ENCODE measurements at regions not wholly inside any gene's neighbourhood (a gene's known extent, or its start where the extent isn't known, plus 50 kb on each side); places are given as distances from the start of the nearest gene placed in this dataset.

- no peak for DNase-seq (ENCODE audit: low read depth in 2 of 2)
Measured at GRCh38 chr5:56487528-56488115, 254.5 kb upstream of the ANKRD55 start.

GRCh38 chr5:56482363-56482762 lies 249.2 kb upstream of the ANKRD55 start:
- DNase-seq (ENCODE audit: low read depth in 2 of 2) = no peak

- DNase-seq (ENCODE audit: low read depth in 2 of 2) = no peak
Measured at GRCh38 chr5:56481428-56482357, 248.6 kb upstream of the ANKRD55 start.

GRCh38 chr5:56480705-56481427 lies 247.7 kb upstream of the ANKRD55 start:
- DNase-seq (ENCODE audit: low read depth in 2 of 2) = no peak

GRCh38 chr5:56480078-56480704 lies 247.1 kb upstream of the ANKRD55 start:
- no peak for DNase-seq (ENCODE audit: low read depth in 2 of 2)

- no peak for DNase-seq (ENCODE audit: low read depth in 2 of 2)
Measured at GRCh38 chr5:56479696-56480077, 246.6 kb upstream of the ANKRD55 start.

- no peak for DNase-seq (ENCODE audit: low read depth in 2 of 2)
Measured at GRCh38 chr5:56479126-56479525, 246.0 kb upstream of the ANKRD55 start.

- DNase-seq (ENCODE audit: low read depth in 2 of 2) = no peak
Measured at GRCh38 chr5:56478062-56478461, 244.9 kb upstream of the ANKRD55 start.

- DNase-seq (ENCODE audit: low read depth in 2 of 2) = no peak
Measured at GRCh38 chr5:56476487-56476856, 243.3 kb upstream of the ANKRD55 start.

GRCh38 chr5:56475689-56476486 lies 242.8 kb upstream of the ANKRD55 start:
- no peak for DNase-seq (ENCODE audit: low read depth in 2 of 2)

GRCh38 chr5:56471707-56472106 lies 238.6 kb upstream of the ANKRD55 start:
- DNase-seq (ENCODE audit: low read depth in 2 of 2) = no peak

GRCh38 chr5:56470007-56470406 lies 236.9 kb upstream of the ANKRD55 start:
- DNase-seq (ENCODE audit: low read depth in 2 of 2) = no peak

GRCh38 chr5:56468277-56468676 lies 235.1 kb upstream of the ANKRD55 start:
- DNase-seq (ENCODE audit: low read depth in 2 of 2) = no peak

GRCh38 chr5:56467176-56467717 lies 234.1 kb upstream of the ANKRD55 start:
- DNase-seq (ENCODE audit: low read depth in 2 of 2) = no peak

GRCh38 chr5:56466136-56466816 lies 233.1 kb upstream of the ANKRD55 start:
- DNase-seq (ENCODE audit: low read depth in 2 of 2) = no peak

- DNase-seq (ENCODE audit: low read depth in 2 of 2) = no peak
Measured at GRCh38 chr5:56465769-56466135, 232.6 kb upstream of the ANKRD55 start.

- DNase-seq (ENCODE audit: low read depth in 2 of 2) = no peak
Measured at GRCh38 chr5:56464935-56465768, 232.0 kb upstream of the ANKRD55 start.

- DNase-seq (ENCODE audit: low read depth in 2 of 2) = no peak
Measured at GRCh38 chr5:56463944-56464571, 230.9 kb upstream of the ANKRD55 start.

- no peak for DNase-seq (ENCODE audit: low read depth in 2 of 2)
Measured at GRCh38 chr5:56461584-56461983, 228.5 kb upstream of the ANKRD55 start.
